GM12878 (cell line): ENCODE measurements at regions not wholly inside any gene's neighbourhood (a gene's known extent, or its start where the extent isn't known, plus 50 kb on each side); places are given as distances from the start of the nearest gene placed in this dataset.

Experiments
- ATAC-seq: fragments of 200-7000 bp; cut with Tn5 transposase; 3 replicates; pipeline ENCODE4 v1.9.1; 2020; ENCODE audit warnings: mild to moderate bottlenecking, moderate library complexity
- BruUV-seq: library from RNA; stranded (reverse); fragments of 400-500 nt; replicated peaks from 2 replicates; lab custom pipeline; 2021; lab: Mats Ljungman, UMichigan
- CTCF ChIA-PET: fragments of 300-600 bp; sonication (Branson Sonifier 250); formaldehyde crosslinking; extraction: SDS; loops from one replicate; lab custom pipeline; 2021; ENCODE audit warnings: inconsistent platforms; lab: Yijun Ruan, JAX
- POLR2A ChIA-PET: fragments of 350-600 bp; formaldehyde crosslinking; extraction: SDS; loops from one replicate; lab custom pipeline; 2021; ENCODE audit warnings: inconsistent platforms; lab: Charles Lee
- RAD21 ChIA-PET: fragments of 300-600 bp; sonication (Branson Sonifier 250); formaldehyde crosslinking; loops from one replicate; lab custom pipeline; 2023; ENCODE audit warnings: antibody characterized with exemption; ENCODE audit not compliant: unreplicated experiment; lab: Charles Lee
- SMC1A ChIA-PET: fragments of 300-600 bp; sonication (Branson Sonifier 250); formaldehyde crosslinking; loops from one replicate; lab custom pipeline; 2023; ENCODE audit not compliant: unreplicated experiment, uncharacterized antibody; lab: Charles Lee
- DNase-seq: peaks from one replicate; pipeline ENCODE4 v3.0.0-alpha.2; 2011; ENCODE audit warnings: low read depth, low spot score
- FAIRE-seq: peaks from 3 replicates; lab custom pipeline; 2011; peaks lifted over from hg19 to GRCh38; lab: Jason Lieb, UNC
- H2AFZ ChIP-seq: 2 replicates; pipeline ENCODE4 v1.6.0; 2011; ENCODE audit warnings: low read depth, low read length, control low read depth; ENCODE audit not compliant: control insufficient read depth
- H3K27ac ChIP-seq: 2 replicates; pipeline ENCODE4 v1.5.1; 2011; ENCODE audit warnings: control low read depth; ENCODE audit not compliant: control insufficient read depth, insufficient read depth
- H3K27me3 ChIP-seq, 2 experiments: replicated peaks in 1 of 2; 2 replicates each; pipeline versions ENCODE4 v1.6.0 to v1.6.1; 2011; ENCODE audit warnings: low read length in 1 of 2; ENCODE audit not compliant: control insufficient read depth in 2 of 2, insufficient read depth in 2 of 2
- H3K36me3 ChIP-seq, 2 experiments: 2 replicates each; pipeline ENCODE4 v1.5.1; 2011; ENCODE audit warnings: low read length in 1 of 2; ENCODE audit not compliant: control insufficient read depth in 2 of 2, insufficient read depth in 2 of 2
- H3K4me1 ChIP-seq: 2 replicates; pipeline ENCODE4 v1.6.1; 2011; ENCODE audit warnings: mild to moderate bottlenecking, low read length, moderate library complexity, mixed read lengths; ENCODE audit not compliant: control insufficient read depth, insufficient read depth
- H3K4me2 ChIP-seq: 2 replicates; pipeline ENCODE4 v1.6.0; 2011; ENCODE audit warnings: control low read depth; ENCODE audit not compliant: control insufficient read depth, insufficient read depth
- H3K4me3 ChIP-seq: fragments of 200-600 bp; sonication (generic); 2 replicates; pipeline ENCODE4 v1.5.1; 2016
- H3K79me2 ChIP-seq: 2 replicates; pipeline ENCODE4 v1.6.0; 2011; ENCODE audit warnings: low read length; ENCODE audit not compliant: control insufficient read depth, insufficient read depth
- H3K9ac ChIP-seq: 2 replicates; pipeline ENCODE4 v1.8.0; 2011; ENCODE audit warnings: low read length, control low read depth, mixed read lengths; ENCODE audit not compliant: control insufficient read depth, insufficient read depth
- H3K9me3 ChIP-seq: replicated peaks from 3 replicates; pipeline ENCODE4 v1.5.1; 2011; ENCODE audit warnings: mild to moderate bottlenecking, low read length; ENCODE audit not compliant: control insufficient read depth, insufficient read depth
- H4K20me1 ChIP-seq: 2 replicates; pipeline ENCODE4 v1.6.0; 2011; ENCODE audit not compliant: control insufficient read depth, insufficient read depth
- CBX3 ChIP-seq: fragments of 200-600 bp; sonication (generic); IDR thresholded peaks from 2 replicates; pipeline ENCODE4 v1.6.1; 2016; ENCODE audit warnings: low read depth, borderline replicate concordance
- HCFC1 ChIP-seq: fragments of 150-350 bp; IDR thresholded peaks from 2 replicates; pipeline ENCODE4 v1.6.1; 2014; ENCODE audit warnings: low read length
- MAX ChIP-seq: IDR thresholded peaks from 2 replicates; pipeline ENCODE4 v1.6.1; 2012; ENCODE audit warnings: low read depth, low read length, improper control_type of control experiment
- SREBF2 ChIP-seq: IDR thresholded peaks from 2 replicates; pipeline ENCODE4 v1.6.1; 2012; ENCODE audit warnings: mild to moderate bottlenecking, low read length
- TARDBP ChIP-seq: IDR thresholded peaks from 2 replicates; pipeline ENCODE4 v1.6.1; 2016; ENCODE audit warnings: borderline replicate concordance
- TCF12 ChIP-seq: IDR thresholded peaks from 2 replicates; pipeline ENCODE4 v1.6.1; 2011; ENCODE audit warnings: low read depth, mild to moderate bottlenecking, low read length
- WGBS: methylation state at CpG from one replicate; pipeline ENCODE4 v1.1.6; 2016; ENCODE audit warnings: low lambda C conversion rate; ENCODE audit not compliant: insufficient replicate concordance, insufficient coverage; ENCODE audit errors: missing lambda C conversion rate; 5-methylcytosine and 5-hydroxymethylcytosine counted together
- in situ Hi-C: fragments of 300-500 bp; cut with MboI; formaldehyde crosslinking; loops from 9 replicates; pipeline ENCODE4 v1.14.3; 2018; ENCODE audit warnings: mixed read lengths
- intact Hi-C: fragments of 100-400 bp; cut with micrococcal nuclease; formaldehyde crosslinking; loops from one replicate; pipeline ENCODE4 v1.14.2; 2022; ENCODE audit not compliant: unreplicated experiment
- TF ChIP-seq, protein P1 (sequence below): fragments of 450-650 bp; formaldehyde crosslinking; IDR thresholded peaks from 2 replicates; pipeline ENCODE4 v1.5.0; 2022; ENCODE audit warnings: mild to moderate bottlenecking, missing genetic modification characterization

- no peak for TF ChIP-seq TCF12
- TF ChIP-seq MAX: no peak
- H2AFZ ChIP-seq: no peak overlapping the region
- ChIA-PET POLR2A (no interaction called here), CTCF (no interaction called here), RAD21 (no interaction called here), SMC1A (interaction anchor here (1.2 kb wide), 1 partner anchor 20 kb away, joined by 3 read pairs; no protein-coding TSS in a partner anchor)
- no peak overlapping the region for H3K4me3 ChIP-seq
- no peak for ATAC-seq
- no peak overlapping the region for H3K9ac ChIP-seq
- no peaks in the 10 kb centered on the region for H4K20me1 ChIP-seq
- no peak overlapping the region for H3K27ac ChIP-seq
- intact Hi-C loops: no loop called here
- H3K9me3 ChIP-seq: no peaks in the 10 kb centered on the region
- no peak overlapping the region for H3K4me2 ChIP-seq
- no TSS peak for BruUV-seq
- 34% methylated on average over 16 of the region's 16 CpGs for WGBS
- H3K36me3 ChIP-seq: no peaks in the 10 kb centered on the region
- in situ Hi-C loops: no loop called here
- no peaks in the 10 kb centered on the region for H3K27me3 ChIP-seq
- FAIRE-seq: no peak
- DNase-seq: no peak
- H3K79me2 ChIP-seq: no peaks in the 10 kb centered on the region
- H3K4me1 ChIP-seq: no peaks in the 10 kb centered on the region
Observed at GRCh38 chr10:84762754-84763394, 434.5 kb downstream of the CCSER2 start.

DNA sequence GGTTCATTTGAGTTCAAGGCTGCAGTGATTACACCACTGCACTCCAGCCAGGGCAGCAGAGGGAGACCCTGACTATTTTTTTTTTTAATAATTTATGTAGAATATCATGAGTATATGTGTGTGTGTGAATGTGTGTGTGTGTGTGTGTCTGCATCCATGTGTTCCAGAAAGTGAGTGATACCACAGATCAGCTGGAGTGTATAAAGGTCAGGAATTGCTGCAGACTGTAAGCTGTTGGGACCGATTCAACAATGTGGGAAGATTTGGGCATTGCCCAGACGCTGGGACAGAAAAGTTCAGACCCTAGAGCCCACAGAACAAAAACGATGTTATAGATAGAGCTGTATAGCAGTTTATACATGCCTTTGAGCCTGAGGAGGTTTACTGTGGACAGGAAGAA lies 435.6 kb downstream of the CCSER2 start:
- H2AFZ ChIP-seq: no peak overlapping the region
- DNase-seq: no peak
- TF ChIP-seq CBX3 (no peak), TARDBP (no peak), HCFC1 (no peak), SREBF2 (no peak)
- TF ChIP-seq, protein P1, sequence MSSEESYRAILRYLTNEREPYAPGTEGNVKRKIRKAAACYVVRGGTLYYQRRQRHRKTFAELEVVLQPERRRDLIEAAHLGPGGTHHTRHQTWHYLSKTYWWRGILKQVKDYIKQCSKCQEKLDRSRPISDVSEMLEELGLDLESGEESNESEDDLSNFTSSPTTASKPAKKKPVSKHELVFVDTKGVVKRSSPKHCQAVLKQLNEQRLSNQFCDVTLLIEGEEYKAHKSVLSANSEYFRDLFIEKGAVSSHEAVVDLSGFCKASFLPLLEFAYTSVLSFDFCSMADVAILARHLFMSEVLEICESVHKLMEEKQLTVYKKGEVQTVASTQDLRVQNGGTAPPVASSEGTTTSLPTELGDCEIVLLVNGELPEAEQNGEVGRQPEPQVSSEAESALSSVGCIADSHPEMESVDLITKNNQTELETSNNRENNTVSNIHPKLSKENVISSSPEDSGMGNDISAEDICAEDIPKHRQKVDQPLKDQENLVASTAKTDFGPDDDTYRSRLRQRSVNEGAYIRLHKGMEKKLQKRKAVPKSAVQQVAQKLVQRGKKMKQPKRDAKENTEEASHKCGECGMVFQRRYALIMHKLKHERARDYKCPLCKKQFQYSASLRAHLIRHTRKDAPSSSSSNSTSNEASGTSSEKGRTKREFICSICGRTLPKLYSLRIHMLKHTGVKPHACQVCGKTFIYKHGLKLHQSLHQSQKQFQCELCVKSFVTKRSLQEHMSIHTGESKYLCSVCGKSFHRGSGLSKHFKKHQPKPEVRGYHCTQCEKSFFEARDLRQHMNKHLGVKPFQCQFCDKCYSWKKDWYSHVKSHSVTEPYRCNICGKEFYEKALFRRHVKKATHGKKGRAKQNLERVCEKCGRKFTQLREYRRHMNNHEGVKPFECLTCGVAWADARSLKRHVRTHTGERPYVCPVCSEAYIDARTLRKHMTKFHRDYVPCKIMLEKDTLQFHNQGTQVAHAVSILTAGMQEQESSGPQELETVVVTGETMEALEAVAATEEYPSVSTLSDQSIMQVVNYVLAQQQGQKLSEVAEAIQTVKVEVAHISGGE: no peak
- TF ChIP-seq, all 136 proteins: peak for 0
- 11% methylated on average over 3 of the region's 3 CpGs for WGBS
- intact Hi-C loops (no loop called here), in situ Hi-C loops (no loop called here)
- POLR2A ChIA-PET: no interaction called here
- SMC1A ChIA-PET: interaction anchor here (1.2 kb wide), 1 partner anchor 19 kb away, joined by 3 read pairs; no protein-coding TSS in a partner anchor
- no peak overlapping the region for H3K9ac ChIP-seq
- no peaks in the 10 kb centered on the region for H4K20me1 ChIP-seq
- no peak overlapping the region for H3K4me2 ChIP-seq
- CTCF ChIA-PET: no interaction called here
- H3K36me3 ChIP-seq: no peaks in the 10 kb centered on the region
- FAIRE-seq (no peak), ATAC-seq (no peak)
- no TSS peak for BruUV-seq
- H3K79me2 ChIP-seq: no peaks in the 10 kb centered on the region
- H3K27me3 ChIP-seq: no peaks in the 10 kb centered on the region
- H3K4me1 ChIP-seq: no peaks in the 10 kb centered on the region
- RAD21 ChIA-PET: no interaction called here
- H3K4me3 ChIP-seq: no peak overlapping the region
- H3K9me3 ChIP-seq: no peaks in the 10 kb centered on the region
- no peak overlapping the region for H3K27ac ChIP-seq
